Keratinocyte (primary cell): ENCODE measurements at regions not wholly inside any gene's neighbourhood (a gene's known extent, or its start where the extent isn't known, plus 50 kb on each side); places are given as distances from the start of the nearest gene placed in this dataset.

Experiments used
- EZH2 ChIP-seq: IDR thresholded peaks from one replicate; pipeline ENCODE4 v1.6.1; 2012; ENCODE audit warnings: inconsistent platforms, mild to moderate bottlenecking, low read length, moderate library complexity
- TF ChIP-seq, protein P1 (sequence below), 3 experiments: IDR thresholded peaks in 1 of 3; conservative IDR thresholded peaks in 1 of 3; optimal IDR thresholded peaks in 1 of 3; 2 replicates in 2 of 3; 3 replicates in 1 of 3; pipeline versions ENCODE3 to v1.5.1; 2011; ENCODE audit warnings: low read length in 3 of 3, mild to moderate bottlenecking in 3 of 3, moderate library complexity in 2 of 3, control low read depth in 1 of 3, inconsistent platforms in 1 of 3; ENCODE audit not compliant: insufficient read depth in 2 of 3; ENCODE audit errors: extremely low read depth in 1 of 3

DNA sequence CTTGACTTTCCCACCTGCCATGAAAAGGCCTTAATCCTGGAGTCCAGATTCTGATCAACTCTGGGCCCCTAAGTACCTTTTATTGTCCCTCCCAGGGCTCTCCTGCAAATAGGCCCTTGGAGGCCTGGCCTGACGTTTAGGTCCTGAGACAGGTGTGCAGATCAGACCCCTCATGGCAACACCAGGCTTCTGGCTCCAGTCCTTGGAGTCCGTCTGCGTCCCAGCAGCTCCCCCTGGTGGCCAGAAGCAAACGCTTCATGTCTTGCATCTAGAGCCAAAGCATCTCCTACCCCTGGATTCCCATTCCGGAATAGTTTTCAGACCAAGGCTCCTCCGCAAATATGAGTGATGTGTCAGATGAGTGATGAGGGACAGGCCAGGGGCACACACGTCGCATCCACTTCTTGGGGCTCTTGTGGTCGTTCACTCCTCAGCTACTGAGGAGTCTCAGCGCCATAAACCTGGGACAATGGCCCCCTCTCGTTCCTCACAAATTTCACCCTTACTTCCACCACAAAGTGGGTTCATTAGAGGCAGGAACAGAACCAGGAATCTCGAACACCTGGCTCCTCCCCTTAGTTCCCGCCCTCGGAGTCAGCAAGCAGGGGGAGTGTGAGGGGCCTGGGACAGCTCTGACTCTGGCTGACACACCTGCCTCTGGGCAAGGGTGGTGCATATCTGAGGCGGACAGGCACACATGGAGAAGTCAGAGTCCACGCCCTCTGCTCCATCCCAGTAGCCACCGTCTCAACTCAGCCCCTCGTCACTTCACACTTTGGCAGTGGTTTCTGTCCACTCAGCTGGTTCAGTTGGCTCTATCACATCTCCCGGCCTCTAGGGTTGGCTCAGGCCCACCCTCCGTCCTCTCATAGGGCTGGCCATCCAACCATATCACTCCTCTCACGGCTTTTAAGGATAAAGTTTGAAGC is 77.9 kb upstream of the PWP1 start:
- TF ChIP-seq, protein P1, sequence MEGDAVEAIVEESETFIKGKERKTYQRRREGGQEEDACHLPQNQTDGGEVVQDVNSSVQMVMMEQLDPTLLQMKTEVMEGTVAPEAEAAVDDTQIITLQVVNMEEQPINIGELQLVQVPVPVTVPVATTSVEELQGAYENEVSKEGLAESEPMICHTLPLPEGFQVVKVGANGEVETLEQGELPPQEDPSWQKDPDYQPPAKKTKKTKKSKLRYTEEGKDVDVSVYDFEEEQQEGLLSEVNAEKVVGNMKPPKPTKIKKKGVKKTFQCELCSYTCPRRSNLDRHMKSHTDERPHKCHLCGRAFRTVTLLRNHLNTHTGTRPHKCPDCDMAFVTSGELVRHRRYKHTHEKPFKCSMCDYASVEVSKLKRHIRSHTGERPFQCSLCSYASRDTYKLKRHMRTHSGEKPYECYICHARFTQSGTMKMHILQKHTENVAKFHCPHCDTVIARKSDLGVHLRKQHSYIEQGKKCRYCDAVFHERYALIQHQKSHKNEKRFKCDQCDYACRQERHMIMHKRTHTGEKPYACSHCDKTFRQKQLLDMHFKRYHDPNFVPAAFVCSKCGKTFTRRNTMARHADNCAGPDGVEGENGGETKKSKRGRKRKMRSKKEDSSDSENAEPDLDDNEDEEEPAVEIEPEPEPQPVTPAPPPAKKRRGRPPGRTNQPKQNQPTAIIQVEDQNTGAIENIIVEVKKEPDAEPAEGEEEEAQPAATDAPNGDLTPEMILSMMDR (optimal IDR thresholded peaks at IDR 0.05 in 1 of 3, IDR thresholded peaks at IDR 0.05 in 1 of 3, conservative IDR thresholded peaks at IDR 0.05 in 1 of 3; ENCODE audit: extremely low read depth in 1 of 3, insufficient read depth in 2 of 3, low read length in 3 of 3): peak; percentile 87 to 95 (median 92)
- no peak for TF ChIP-seq EZH2
